Activated B cell treated with CpG ODN at 0.5 μM for 24 hours (primary cell): ENCODE measurements at regions not wholly inside any gene's neighbourhood (a gene's known extent, or its start where the extent isn't known, plus 50 kb on each side); places are given as distances from the start of the nearest gene placed in this dataset.

Source experiments
- ATAC-seq: fragments of 200-7000 bp; cut with Tn5 transposase; one replicate; pipeline ENCODE4 v1.10.0; 2021; ENCODE audit warnings: low read depth, mild to moderate bottlenecking, moderate library complexity
- CTCF ChIA-PET: fragments of 350-600 bp; sonication (Branson Sonifier 250); formaldehyde crosslinking; loops from one replicate; lab custom pipeline; 2021; ENCODE audit warnings: antibody characterized with exemption; lab: Charles Lee
- POLR2A ChIA-PET: fragments of 350-600 bp; sonication (Branson Sonifier 250); formaldehyde crosslinking; loops from one replicate; lab custom pipeline; 2021; ENCODE audit warnings: antibody characterized with exemption; lab: Charles Lee
- DNase-seq: peaks from one replicate; pipeline ENCODE4 v3.0.0; 2022
- H3K27ac Mint-ChIP-seq: one replicate; pipeline ENCODE4 v1.8.0; 2020; ENCODE audit warnings: mixed read lengths
- H3K27me3 Mint-ChIP-seq: one replicate; pipeline ENCODE4 v1.8.0; 2021; ENCODE audit warnings: mixed read lengths
- H3K36me3 Mint-ChIP-seq: one replicate; pipeline ENCODE4 v1.8.0; 2021; ENCODE audit warnings: low read depth, mixed read lengths
- H3K4me1 Mint-ChIP-seq: one replicate; pipeline ENCODE4 v1.8.0; 2021; ENCODE audit warnings: mixed read lengths
- H3K4me3 Mint-ChIP-seq: one replicate; pipeline ENCODE4 v1.8.0; 2020; ENCODE audit warnings: mild to moderate bottlenecking, mixed read lengths
- H3K9me3 Mint-ChIP-seq: one replicate; pipeline ENCODE4 v1.8.0; 2020; ENCODE audit warnings: mixed read lengths
- CTCF ChIP-seq: fragments of 200-600 bp; IDR thresholded peaks from one replicate; pipeline ENCODE4 v1.8.0; 2022; ENCODE audit warnings: antibody characterized with exemption, mild to moderate bottlenecking
- intact Hi-C: fragments of 100-400 bp; cut with micrococcal nuclease; formaldehyde crosslinking; loops from one replicate; pipeline ENCODE4 v1.15.1; 2024

DNA sequence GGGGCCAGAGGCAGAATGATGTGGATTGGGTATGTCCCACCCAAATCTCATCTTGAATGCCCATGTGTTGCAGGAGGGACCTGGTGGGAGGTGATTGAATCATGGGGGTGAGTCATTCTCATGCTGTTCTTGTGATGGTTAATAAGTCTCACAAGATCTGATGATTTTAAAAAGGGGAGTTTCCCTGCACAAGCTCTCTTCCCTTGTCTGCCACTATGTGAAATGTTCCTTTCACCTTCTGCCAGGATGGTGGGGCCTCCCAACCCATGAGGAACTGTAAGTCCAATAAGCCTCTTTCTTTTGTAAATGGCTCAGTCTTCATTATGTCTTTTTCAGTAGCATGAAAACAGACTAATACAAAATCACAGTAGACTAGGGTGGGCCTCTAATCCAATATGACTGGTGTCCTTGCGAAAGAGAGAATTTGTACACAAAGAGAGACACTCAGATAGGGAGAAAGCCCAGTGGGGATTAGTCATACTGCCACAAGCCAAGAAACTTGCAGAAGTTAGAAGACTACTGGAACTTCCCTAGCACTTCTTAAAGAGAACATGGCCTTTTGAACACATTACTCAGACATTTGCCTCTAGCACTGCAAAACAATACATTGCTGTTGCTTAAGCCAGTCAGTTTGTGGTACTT, 68.4 kb downstream of the ANXA1 start:
- intact Hi-C loops, result no loop called here
- peaks cover 4% of the 10 kb centered on the region for H3K27me3 Mint-ChIP-seq
- DNase-seq (no peak), ATAC-seq (peak; percentile 34)
- ChIA-PET CTCF (no interaction called here), POLR2A (no interaction called here)
- TF ChIP-seq CTCF, result no peak
- H3K9me3 Mint-ChIP-seq, result no peaks in the 10 kb centered on the region
- H3K27ac Mint-ChIP-seq, result no peak overlapping the region
- H3K36me3 Mint-ChIP-seq, result no peaks in the 10 kb centered on the region
- H3K4me3 Mint-ChIP-seq, result no peak overlapping the region
- H3K4me1 Mint-ChIP-seq, result no peaks in the 10 kb centered on the region

DNA sequence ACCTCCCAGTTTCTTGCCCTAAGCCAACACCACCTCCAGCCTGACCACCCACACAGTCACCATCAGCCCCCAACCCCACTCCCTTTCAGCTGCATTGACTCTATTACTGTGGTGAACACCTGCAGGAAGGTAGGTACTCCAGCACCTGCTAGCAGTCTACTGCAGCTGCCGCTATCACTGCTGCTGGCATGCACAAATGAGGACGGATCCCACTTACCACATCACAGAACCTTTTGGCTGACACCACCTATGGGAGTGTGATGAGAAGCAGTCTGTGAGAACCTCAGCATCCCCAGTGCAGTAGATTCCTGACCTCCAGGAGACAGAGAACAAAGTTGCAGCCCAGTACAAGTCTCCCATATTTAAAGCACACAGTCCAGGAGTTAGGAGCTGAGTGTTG, 71.9 kb downstream of the ANXA1 start:
- CTCF ChIA-PET, result no interaction called here
- POLR2A ChIA-PET, result no interaction called here
- H3K36me3 Mint-ChIP-seq, result no peaks in the 10 kb centered on the region
- H3K4me3 Mint-ChIP-seq, result no peak overlapping the region
- H3K27ac Mint-ChIP-seq, result no peak overlapping the region
- H3K4me1 Mint-ChIP-seq, result no peaks in the 10 kb centered on the region
- intact Hi-C loops, result no loop called here
- H3K27me3 Mint-ChIP-seq, result peaks cover under 1% of the 10 kb centered on the region
- DNase-seq, result no peak
- ATAC-seq, result no peak
- no peaks in the 10 kb centered on the region for H3K9me3 Mint-ChIP-seq
- no peak for TF ChIP-seq CTCF

DNA sequence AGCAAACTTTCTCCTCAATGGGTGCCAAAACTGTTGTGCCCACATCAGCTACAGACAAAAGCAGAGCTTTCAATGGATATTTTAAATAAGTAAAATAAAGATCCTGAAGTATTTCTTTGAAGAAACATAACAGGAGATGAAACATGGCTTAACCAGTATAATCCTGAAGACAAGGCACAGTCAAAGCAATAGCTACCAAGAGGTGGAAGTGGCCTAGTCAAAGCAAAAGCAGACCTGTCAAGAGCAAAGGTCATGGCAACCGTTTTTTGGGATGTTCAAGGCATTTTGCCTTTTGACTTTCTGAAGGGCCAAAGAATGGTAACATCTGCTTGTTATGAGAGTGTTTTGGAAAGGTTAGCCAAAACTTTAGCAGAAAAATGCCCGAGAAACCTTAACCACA, 77.9 kb downstream of the ANXA1 start:
- ChIA-PET CTCF (no interaction called here), POLR2A (no interaction called here)
- Mint-ChIP-seq H3K4me1 (no peaks in the 10 kb centered on the region), H3K36me3 (no peaks in the 10 kb centered on the region), H3K27me3 (no peaks in the 10 kb centered on the region), H3K4me3 (no peak overlapping the region), H3K27ac (no peak overlapping the region), H3K9me3 (no peaks in the 10 kb centered on the region)
- ATAC-seq (no peak), DNase-seq (no peak)
- intact Hi-C loops, result no loop called here
- no peak for TF ChIP-seq CTCF

DNA sequence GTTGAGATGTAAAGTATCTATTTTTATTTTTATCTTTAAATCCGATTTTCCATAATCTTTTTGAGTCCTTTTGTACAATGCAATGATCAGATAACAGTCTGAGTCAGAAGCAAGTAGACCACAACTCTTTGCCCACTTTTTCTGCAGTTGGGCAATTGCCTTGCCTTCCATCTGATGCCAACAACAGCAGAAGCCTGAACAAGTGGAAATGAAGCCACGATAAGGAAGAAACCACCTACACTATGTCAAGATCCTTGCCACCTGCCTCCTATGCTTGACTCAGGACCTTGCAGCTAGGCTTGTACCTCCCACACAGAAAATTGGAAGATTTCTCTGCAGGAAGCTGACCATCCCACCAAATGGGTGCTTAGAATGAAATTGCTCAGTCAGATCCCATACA, 78.6 kb downstream of the ANXA1 start:
- H3K4me3 Mint-ChIP-seq, result no peak overlapping the region
- CTCF ChIA-PET, result no interaction called here
- no peaks in the 10 kb centered on the region for H3K27me3 Mint-ChIP-seq
- intact Hi-C loops, result no loop called here
- no peak overlapping the region for H3K27ac Mint-ChIP-seq
- POLR2A ChIA-PET, result no interaction called here
- DNase-seq (no peak), ATAC-seq (no peak)
- no peaks in the 10 kb centered on the region for H3K36me3 Mint-ChIP-seq
- H3K4me1 Mint-ChIP-seq, result no peaks in the 10 kb centered on the region
- TF ChIP-seq CTCF, result no peak
- no peaks in the 10 kb centered on the region for H3K9me3 Mint-ChIP-seq

DNA sequence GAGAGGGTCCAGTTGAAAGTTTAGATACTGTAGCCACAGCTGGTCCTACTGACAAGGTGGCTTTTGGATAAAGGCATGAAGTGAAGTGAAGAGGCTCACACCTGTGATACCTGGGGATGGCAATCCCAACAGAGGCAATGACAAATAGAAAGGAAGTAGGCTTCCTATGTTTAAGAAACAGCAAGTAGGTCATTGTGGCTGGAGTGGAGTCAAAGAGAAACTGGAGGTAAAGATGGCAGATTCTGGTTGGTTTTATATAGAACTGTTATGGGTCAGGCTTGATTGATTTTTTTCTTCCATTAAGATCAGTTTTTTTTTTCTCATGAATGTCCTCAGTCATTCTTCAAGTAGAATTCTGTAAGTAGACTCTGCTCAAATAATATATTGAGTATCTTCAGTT, 79.5 kb downstream of the ANXA1 start:
- Mint-ChIP-seq H3K9me3 (no peaks in the 10 kb centered on the region), H3K36me3 (no peaks in the 10 kb centered on the region), H3K4me3 (no peak overlapping the region), H3K4me1 (no peaks in the 10 kb centered on the region), H3K27ac (no peak overlapping the region), H3K27me3 (no peaks in the 10 kb centered on the region)
- no peak for TF ChIP-seq CTCF
- CTCF ChIA-PET, result no interaction called here
- intact Hi-C loops, result no loop called here
- no peak for DNase-seq
- ATAC-seq, result no peak
- POLR2A ChIA-PET, result no interaction called here
